Right forelimb (tissue), 1 donor: ENCODE measurements at regions not wholly inside any gene's neighbourhood (a gene's known extent, or its start where the extent isn't known, plus 50 kb on each side); places are given as distances from the start of the nearest gene placed in this dataset.
"Not testable (repeated sequence)": the region's sequence is repeated elsewhere in the genome, so short reads cannot be mapped to it uniquely, and the experiment has no call there.

Source experiments
- DNase-seq: peaks from one replicate; pipeline ENCODE4 v3.0.0-alpha.2; 2018

GRCh38 chr4:92241094-92241493, 62.7 kb upstream of the GRID2 start:
- DNase-seq = no peak

- DNase-seq = no peak
Measured at GRCh38 chr4:92246384-92246783, 57.4 kb upstream of the GRID2 start.

DNA sequence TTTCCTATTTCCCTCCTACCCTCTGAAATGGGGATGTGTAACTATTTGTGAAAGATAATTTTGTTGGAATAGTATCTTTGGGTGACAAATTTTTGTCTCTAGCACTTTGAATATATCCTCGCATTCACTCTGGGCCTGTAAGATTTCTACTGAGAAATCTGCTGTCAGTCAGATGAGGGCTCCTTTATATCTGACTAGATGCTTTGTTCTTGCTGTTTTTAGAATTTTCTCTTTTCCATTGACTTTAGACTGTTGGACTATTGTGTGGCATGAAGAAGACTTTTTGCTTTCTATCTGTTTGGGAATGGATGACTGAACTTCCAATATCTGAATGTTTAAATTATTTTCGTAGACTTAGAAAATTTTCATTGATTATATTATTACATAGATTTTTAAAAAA, 54.2 kb upstream of the GRID2 start:
- no peak for DNase-seq

DNA sequence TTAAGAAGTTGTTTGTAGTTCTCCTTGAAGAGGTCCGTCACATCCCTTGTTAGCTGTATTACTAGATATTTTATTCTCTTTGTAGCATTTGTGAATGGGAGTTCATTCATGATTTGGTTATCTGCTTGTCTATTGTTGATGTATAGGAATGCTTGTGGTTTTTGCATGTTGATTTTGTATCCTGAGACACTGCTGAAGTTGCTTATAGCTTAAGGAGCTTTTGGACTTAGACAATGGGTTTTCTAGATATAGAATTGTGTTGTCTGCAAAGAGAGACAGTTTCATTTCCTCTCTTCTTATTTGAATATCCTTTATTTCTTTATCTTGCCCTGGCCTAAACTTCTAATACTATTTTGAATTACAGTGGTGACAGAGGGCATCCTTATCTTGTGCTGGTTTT, 52.1 kb upstream of the GRID2 start:
- no peak for DNase-seq

GRCh38 chr4:92252358-92252757, 51.4 kb upstream of the GRID2 start:
- DNase-seq = not testable (repeated sequence)

DNA sequence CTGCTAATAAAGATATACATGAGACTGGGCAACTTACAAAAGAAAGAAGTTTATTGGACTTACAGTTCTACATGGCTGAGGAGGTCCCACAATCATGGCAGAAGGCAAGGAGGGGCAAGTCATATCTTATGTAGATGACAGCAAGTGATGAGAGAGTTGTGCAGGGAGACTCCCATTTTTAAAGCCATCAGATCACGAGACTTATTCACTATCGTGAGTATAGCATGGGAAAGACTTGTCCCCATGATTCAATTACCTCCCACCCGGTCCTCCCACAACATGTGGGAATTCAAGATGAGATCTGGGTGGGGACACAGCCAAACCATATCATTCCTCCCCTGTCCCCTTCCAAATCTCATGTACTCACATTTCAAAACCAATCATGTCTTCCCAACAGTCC, 50.9 kb upstream of the GRID2 start:
- DNase-seq = no peak

DNA sequence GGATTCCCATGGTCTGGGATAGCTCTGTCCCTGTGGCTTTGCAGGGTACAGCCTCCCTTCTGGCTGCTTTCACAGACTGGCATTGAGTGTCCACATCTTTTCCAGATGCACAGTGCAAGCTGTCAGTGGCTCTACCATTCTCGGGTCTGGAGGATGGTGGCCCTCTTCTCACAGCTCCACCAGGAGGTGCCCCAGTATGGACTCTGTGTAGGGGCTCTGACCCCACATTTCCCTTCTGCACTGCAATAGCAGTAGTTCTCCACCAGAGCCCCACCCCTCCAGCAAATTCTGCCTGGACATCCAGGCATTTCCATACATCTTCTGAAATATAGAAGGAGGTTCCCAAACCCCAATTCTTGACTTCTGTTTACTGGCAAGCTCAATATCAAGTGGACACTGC, 50.2 kb upstream of the GRID2 start:
- no peak for DNase-seq
